ENCODE measurements at regions not wholly inside any gene's neighbourhood (a gene's known extent, or its start where the extent isn't known, plus 50 kb on each side); places are given as distances from the start of the nearest gene placed in this dataset.

GRCh38 chrX:150306002-150306401, 57.1 kb upstream of the MAMLD1 start:
- TF ChIP-seq CTCF (IDR thresholded peaks at IDR 0.05; ENCODE audit: insufficient read depth, low read length): no peak
- no peak for TF ChIP-seq POLR2AphosphoS5 (IDR thresholded peaks at IDR 0.05; ENCODE audit: low read depth)
- no peak for TF ChIP-seq REST (IDR thresholded peaks at IDR 0.05; ENCODE audit: insufficient replicate concordance, low read depth)
- no peak for TF ChIP-seq GABPA (IDR thresholded peaks at IDR 0.05; ENCODE audit: low read depth)
